GM12878 (cell line): ENCODE measurements at regions not wholly inside any gene's neighbourhood (a gene's known extent, or its start where the extent isn't known, plus 50 kb on each side); places are given as distances from the start of the nearest gene placed in this dataset.

ENCODE experiments used
- ATF7 ChIP-seq: fragments of 450-650 bp; IDR thresholded peaks from 2 replicates; pipeline ENCODE4 v1.6.1; 2016; ENCODE audit warnings: low read depth, mild to moderate bottlenecking
- BCL3 ChIP-seq: IDR thresholded peaks from 2 replicates; pipeline ENCODE4 v1.6.1; 2011; ENCODE audit warnings: borderline replicate concordance, low read depth, mild to moderate bottlenecking, moderate library complexity, low read length; ENCODE audit not compliant: insufficient read depth, poor library complexity, severe bottlenecking
- CREM ChIP-seq: IDR thresholded peaks from 2 replicates; pipeline ENCODE4 v1.6.1; 2014; ENCODE audit warnings: antibody characterized with exemption, low read depth
- EP300 ChIP-seq, 2 experiments: fragments of 150-350 bp in 1 of 2; IDR thresholded peaks; 2 replicates each; pipeline ENCODE4 v1.6.1; 2011 to 2012; ENCODE audit warnings: low read depth in 2 of 2, low read length in 2 of 2, borderline replicate concordance in 1 of 2, improper control_type of control experiment in 1 of 2, inconsistent platforms in 1 of 2; ENCODE audit not compliant: control insufficient read depth in 1 of 2
- HDGF ChIP-seq: fragments of 450-650 bp; IDR thresholded peaks from 2 replicates; pipeline ENCODE4 v1.6.1; 2016; ENCODE audit warnings: antibody characterized with exemption
- MLLT1 ChIP-seq: fragments of 450-650 bp; IDR thresholded peaks from 2 replicates; pipeline ENCODE4 v1.6.1; 2016; ENCODE audit warnings: mild to moderate bottlenecking
- NFIC ChIP-seq: IDR thresholded peaks from 2 replicates; pipeline ENCODE4 v1.6.1; 2012; ENCODE audit warnings: low read depth, mild to moderate bottlenecking, inconsistent platforms, low read length, moderate library complexity
- POLR2AphosphoS2 ChIP-seq: IDR thresholded peaks from 2 replicates; pipeline ENCODE4 v1.6.1; 2011; ENCODE audit warnings: low read depth, mild to moderate bottlenecking, low read length, improper control_type of control experiment, moderate library complexity
- POLR2AphosphoS5 ChIP-seq: IDR thresholded peaks from 2 replicates; pipeline ENCODE4 v1.6.1; 2011; ENCODE audit warnings: mild to moderate bottlenecking, low read length, inconsistent platforms
- SKIL ChIP-seq: fragments of 450-650 bp; IDR thresholded peaks from 2 replicates; pipeline ENCODE4 v1.6.1; 2017; ENCODE audit warnings: mild to moderate bottlenecking, low read depth, inconsistent platforms; ENCODE audit not compliant: poor library complexity, severe bottlenecking
- SPI1 ChIP-seq: IDR thresholded peaks from 2 replicates; pipeline ENCODE4 v1.6.1; 2011; ENCODE audit warnings: low read depth, mild to moderate bottlenecking, low read length, moderate library complexity, borderline replicate concordance; ENCODE audit not compliant: insufficient read depth
- TCF12 ChIP-seq: IDR thresholded peaks from 2 replicates; pipeline ENCODE4 v1.6.1; 2011; ENCODE audit warnings: low read depth, mild to moderate bottlenecking, low read length
- TCF7 ChIP-seq: IDR thresholded peaks from 2 replicates; pipeline ENCODE4 v1.6.1; 2014; ENCODE audit warnings: antibody characterized with exemption, borderline replicate concordance
- USF2 ChIP-seq: IDR thresholded peaks from 2 replicates; pipeline ENCODE4 v1.6.1; 2011; ENCODE audit warnings: low read depth, low read length, improper control_type of control experiment, borderline replicate concordance
- YBX1 ChIP-seq: fragments of 450-650 bp; IDR thresholded peaks from 2 replicates; pipeline ENCODE4 v1.6.1; 2016; ENCODE audit warnings: antibody characterized with exemption
- ZBTB11 ChIP-seq: fragments of 450-650 bp; formaldehyde crosslinking; IDR thresholded peaks from 2 replicates; pipeline ENCODE4 v1.5.0; 2022; ENCODE audit warnings: mild to moderate bottlenecking, missing genetic modification characterization
- ZNF217 ChIP-seq: fragments of 450-650 bp; IDR thresholded peaks from 2 replicates; pipeline ENCODE4 v1.6.1; 2017; ENCODE audit warnings: antibody characterized with exemption, mild to moderate bottlenecking
- ZNF384 ChIP-seq: IDR thresholded peaks from 2 replicates; pipeline ENCODE4 v1.6.1; 2012; ENCODE audit warnings: low read depth, mild to moderate bottlenecking, low read length, improper control_type of control experiment, borderline replicate concordance

GRCh38 chr3:6644070-6644929 is 216.6 kb upstream of the GRM7 start (continued):
- TF ChIP-seq TCF12 (no peak), YBX1 (no peak), ATF7 (peak; percentile 84), ZNF217 (no peak), ZNF384 (no peak), EP300 (IDR thresholded peaks at IDR 0.05; ENCODE audit: borderline replicate concordance in 1 of 2, control insufficient read depth in 1 of 2, low read depth in 2 of 2, low read length in 2 of 2) (no peak), SKIL (no peak), USF2 (no peak; the same call in 1 of the 2 replicates), SPI1 (peak; percentile 59), HDGF (no peak), BCL3 (no peak), MLLT1 (no peak), CREM (no peak), NFIC (peak; percentile 90), POLR2AphosphoS5 (no peak), POLR2AphosphoS2 (no peak), TCF7 (no peak; the same call in 1 of the 2 replicates), ZBTB11 (CRISPR knock-in tag) (no peak)
